A673 (cell line): ENCODE measurements at regions not wholly inside any gene's neighbourhood (a gene's known extent, or its start where the extent isn't known, plus 50 kb on each side); places are given as distances from the start of the nearest gene placed in this dataset.

Experiments used
- EZH2 ChIP-seq: fragments of 200-600 bp; sonication (generic); IDR thresholded peaks from 2 replicates; pipeline ENCODE4 v1.6.1; 2017; ENCODE audit warnings: borderline replicate concordance, low read depth, mild to moderate bottlenecking, mixed read lengths, antibody characterized with exemption, low read length; ENCODE audit not compliant: poor library complexity, severe bottlenecking
- TF ChIP-seq, protein P1 (sequence below): fragments of 300-800, 200-600 bp; sonication (generic); conservative IDR thresholded peaks from 2 replicates; pipeline ENCODE4 v1.5.1; 2017; ENCODE audit warnings: low read depth, mild to moderate bottlenecking, antibody characterized with exemption, low read length, moderate library complexity, mixed read lengths

DNA sequence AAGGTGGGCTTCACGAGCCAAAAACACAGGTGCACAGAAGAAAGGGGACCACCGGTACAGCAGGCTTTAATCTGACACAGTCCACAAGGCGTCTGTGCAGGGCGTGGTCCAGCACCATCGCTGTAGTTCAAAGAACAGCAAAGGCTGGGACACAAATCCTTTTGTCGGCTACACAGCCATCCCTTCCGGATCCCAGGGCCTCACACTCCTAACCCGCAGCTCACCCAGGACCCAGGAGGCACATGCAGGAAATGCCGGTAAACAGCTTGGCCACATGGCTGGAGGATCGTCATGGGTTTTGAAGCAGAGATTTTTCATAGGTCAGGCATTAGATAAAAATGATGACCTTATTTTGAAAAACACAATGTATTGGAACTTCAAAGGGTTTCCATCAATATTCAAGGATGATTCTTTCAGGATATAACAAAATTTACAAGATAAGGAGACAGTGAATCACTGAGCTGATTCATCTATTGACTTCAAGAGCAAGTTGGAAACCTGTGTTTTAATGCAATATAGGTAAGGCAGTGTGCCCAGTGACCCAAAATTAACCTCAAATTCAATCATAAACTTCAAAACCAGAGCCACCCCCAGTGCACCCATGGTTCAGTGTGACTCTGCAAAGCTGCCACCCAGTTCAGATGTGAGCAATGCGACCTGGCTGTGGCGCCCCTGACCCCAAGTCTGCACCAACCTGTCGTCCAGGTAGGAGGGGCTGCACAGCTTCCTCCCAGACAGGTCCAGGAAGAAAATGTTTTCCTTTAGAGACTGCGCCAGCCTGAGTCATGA lies 74.4 kb downstream of the TMEM18 start:
- TF ChIP-seq, protein P1, sequence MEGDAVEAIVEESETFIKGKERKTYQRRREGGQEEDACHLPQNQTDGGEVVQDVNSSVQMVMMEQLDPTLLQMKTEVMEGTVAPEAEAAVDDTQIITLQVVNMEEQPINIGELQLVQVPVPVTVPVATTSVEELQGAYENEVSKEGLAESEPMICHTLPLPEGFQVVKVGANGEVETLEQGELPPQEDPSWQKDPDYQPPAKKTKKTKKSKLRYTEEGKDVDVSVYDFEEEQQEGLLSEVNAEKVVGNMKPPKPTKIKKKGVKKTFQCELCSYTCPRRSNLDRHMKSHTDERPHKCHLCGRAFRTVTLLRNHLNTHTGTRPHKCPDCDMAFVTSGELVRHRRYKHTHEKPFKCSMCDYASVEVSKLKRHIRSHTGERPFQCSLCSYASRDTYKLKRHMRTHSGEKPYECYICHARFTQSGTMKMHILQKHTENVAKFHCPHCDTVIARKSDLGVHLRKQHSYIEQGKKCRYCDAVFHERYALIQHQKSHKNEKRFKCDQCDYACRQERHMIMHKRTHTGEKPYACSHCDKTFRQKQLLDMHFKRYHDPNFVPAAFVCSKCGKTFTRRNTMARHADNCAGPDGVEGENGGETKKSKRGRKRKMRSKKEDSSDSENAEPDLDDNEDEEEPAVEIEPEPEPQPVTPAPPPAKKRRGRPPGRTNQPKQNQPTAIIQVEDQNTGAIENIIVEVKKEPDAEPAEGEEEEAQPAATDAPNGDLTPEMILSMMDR = no peak
- TF ChIP-seq EZH2 = no peak
